Endothelial cell of umbilical vein (primary cell): ENCODE measurements at regions not wholly inside any gene's neighbourhood (a gene's known extent, or its start where the extent isn't known, plus 50 kb on each side); places are given as distances from the start of the nearest gene placed in this dataset.

Experiments
- BruUV-seq: library from RNA; stranded (reverse); fragments of 400-500 nt; replicated peaks from 2 replicates; lab custom pipeline; 2021; lab: Mats Ljungman, UMichigan
- CTCF ChIA-PET: fragments of 300-600, 350-600 bp; sonication (Branson Sonifier 250); formaldehyde crosslinking; loops from one replicate; lab custom pipeline; 2021; ENCODE audit warnings: antibody characterized with exemption, inconsistent platforms; lab: Charles Lee
- POLR2A ChIA-PET: fragments of 300-600, 350-600 bp; sonication (Branson Sonifier 250); formaldehyde crosslinking; loops from one replicate; lab custom pipeline; 2021; ENCODE audit warnings: antibody characterized with exemption, inconsistent platforms; lab: Charles Lee
- DNase-seq: peaks from one replicate; pipeline ENCODE4 v3.0.0-alpha.2; 2011; ENCODE audit warnings: low read depth, low spot score
- FAIRE-seq: peaks from 2 replicates; lab custom pipeline; 2011; peaks lifted over from hg19 to GRCh38; lab: Jason Lieb, UNC
- H2AFZ ChIP-seq: 2 replicates; pipeline ENCODE4 v1.6.0; 2012; ENCODE audit warnings: low read depth, low read length, control low read depth, inconsistent platforms
- H3K27ac ChIP-seq: 2 replicates; pipeline ENCODE4 v1.5.1; 2011; ENCODE audit warnings: low read depth, mild to moderate bottlenecking, control low read depth, low read length, moderate library complexity; ENCODE audit not compliant: insufficient read depth
- H3K27me3 ChIP-seq, 2 experiments: 2 replicates each; pipeline versions ENCODE4 v1.6.0 to v1.6.1; 2011; ENCODE audit warnings: low read length in 2 of 2, mixed read lengths in 1 of 2; ENCODE audit not compliant: control insufficient read depth in 2 of 2, insufficient read depth in 2 of 2
- H3K36me3 ChIP-seq, 2 experiments: 2 replicates in 1 of 2; 3 replicates in 1 of 2; pipeline ENCODE4 v1.5.1; 2011; ENCODE audit warnings: low read length in 2 of 2, mild to moderate bottlenecking in 1 of 2, moderate library complexity in 1 of 2; ENCODE audit not compliant: control insufficient read depth in 2 of 2, insufficient read depth in 2 of 2; ENCODE audit errors: extremely low read depth in 1 of 2
- H3K4me1 ChIP-seq: 3 replicates; pipeline ENCODE4 v1.5.1; 2011; ENCODE audit warnings: mild to moderate bottlenecking, low read length; ENCODE audit not compliant: control insufficient read depth, insufficient read depth; ENCODE audit errors: extremely low read depth
- H3K4me2 ChIP-seq: 2 replicates; pipeline ENCODE4 v1.6.1; 2011; ENCODE audit warnings: low read length, control low read depth, mixed read lengths; ENCODE audit not compliant: insufficient read depth
- H3K4me3 ChIP-seq, 3 experiments: fragments of 200-600 bp in 1 of 3; sonication (generic), shearing (Covaris generic) in 1 of 3; replicated peaks in 1 of 3; 2 replicates each; pipeline ENCODE4 v1.5.1; 2011 to 2016; ENCODE audit warnings: control low read depth in 3 of 3, low read length in 3 of 3, mild to moderate bottlenecking in 2 of 3, inconsistent platforms in 1 of 3, low read depth in 1 of 3, moderate library complexity in 1 of 3; ENCODE audit not compliant: insufficient read depth in 1 of 3
- H3K79me2 ChIP-seq: 2 replicates; pipeline ENCODE4 v1.6.0; 2012; ENCODE audit warnings: low read length, inconsistent platforms; ENCODE audit not compliant: control insufficient read depth, insufficient read depth
- H3K9ac ChIP-seq: replicated peaks from 2 replicates; pipeline ENCODE3; 2011; ENCODE audit warnings: low read length, control low read depth; ENCODE audit not compliant: insufficient read depth; ENCODE audit errors: extremely low read depth
- H3K9me1 ChIP-seq: replicated peaks from 3 replicates; pipeline ENCODE4 v1.6.0; 2011; ENCODE audit warnings: mild to moderate bottlenecking, low read length; ENCODE audit not compliant: control insufficient read depth, insufficient read depth; ENCODE audit errors: extremely low read depth
- H3K9me3 ChIP-seq: replicated peaks from 2 replicates; pipeline ENCODE4 v1.5.1; 2012; ENCODE audit warnings: low read length, inconsistent platforms; ENCODE audit not compliant: control insufficient read depth, insufficient read depth
- H4K20me1 ChIP-seq: replicated peaks from 2 replicates; pipeline ENCODE3; 2011; ENCODE audit warnings: mild to moderate bottlenecking, low read length; ENCODE audit not compliant: control insufficient read depth, insufficient read depth; ENCODE audit errors: extremely low read depth
- EZH2 ChIP-seq: IDR thresholded peaks from 2 replicates; pipeline ENCODE4 v1.6.1; 2012; ENCODE audit warnings: borderline replicate concordance, low read depth, mild to moderate bottlenecking, moderate library complexity, low read length, inconsistent platforms; ENCODE audit not compliant: severe bottlenecking
- FOS ChIP-seq: IDR thresholded peaks from 2 replicates; pipeline ENCODE4 v1.6.1; 2011; ENCODE audit warnings: mild to moderate bottlenecking, low read length, moderate library complexity, borderline replicate concordance; ENCODE audit not compliant: insufficient read depth
- GATA2 ChIP-seq: IDR thresholded peaks from 2 replicates; pipeline ENCODE4 v1.7.0; 2011; ENCODE audit warnings: low read depth, mild to moderate bottlenecking, moderate library complexity, mixed read lengths, low read length; ENCODE audit not compliant: insufficient read length, insufficient read depth
- JUN ChIP-seq: IDR thresholded peaks from 2 replicates; pipeline ENCODE4 v1.6.1; 2011; ENCODE audit warnings: borderline replicate concordance, low read depth; ENCODE audit not compliant: insufficient read length, insufficient read depth
- MYC ChIP-seq: IDR thresholded peaks from one replicate; pipeline ENCODE4 v1.6.1; 2011; ENCODE audit warnings: mild to moderate bottlenecking, low read depth, low read length
- POLR2A ChIP-seq: IDR thresholded peaks from 2 replicates; pipeline ENCODE4 v1.6.1; 2012; ENCODE audit warnings: low read depth, mild to moderate bottlenecking, control low read depth, low read length
- POLR2AphosphoS5 ChIP-seq: IDR thresholded peaks from 2 replicates; pipeline ENCODE4 v1.6.1; 2012; ENCODE audit warnings: low read depth, mild to moderate bottlenecking, control low read depth, low read length, moderate library complexity; ENCODE audit not compliant: insufficient read depth
- dilution Hi-C: fragments of 300-500 bp; cut with MboI; formaldehyde crosslinking; loops from one replicate; pipeline ENCODE4 v1.15.0; 2019; ENCODE audit warnings: low sequenced_read_pairs; ENCODE audit not compliant: extremely low pct_ligation_motif_present
- intact Hi-C: fragments of 100-400 bp; cut with micrococcal nuclease; formaldehyde crosslinking; loops from one replicate; pipeline ENCODE4 v1.10.0; 2022
- TF ChIP-seq, protein P1 (sequence below): IDR thresholded peaks from 2 replicates; pipeline ENCODE4 v1.6.1; 2011; ENCODE audit not compliant: insufficient read depth, insufficient read length
- TF ChIP-seq, protein P2 (sequence below), 2 donors: IDR thresholded peaks; 1 replicate in 1 of 2; 2 replicates in 1 of 2; pipeline ENCODE4 v1.5.1; 2011; ENCODE audit warnings: low read length in 2 of 2, mild to moderate bottlenecking in 2 of 2, moderate library complexity in 2 of 2, control low read depth in 1 of 2, inconsistent platforms in 1 of 2, low read depth in 1 of 2; ENCODE audit not compliant: insufficient read depth in 1 of 2; ENCODE audit errors: extremely low read depth in 1 of 2

DNA sequence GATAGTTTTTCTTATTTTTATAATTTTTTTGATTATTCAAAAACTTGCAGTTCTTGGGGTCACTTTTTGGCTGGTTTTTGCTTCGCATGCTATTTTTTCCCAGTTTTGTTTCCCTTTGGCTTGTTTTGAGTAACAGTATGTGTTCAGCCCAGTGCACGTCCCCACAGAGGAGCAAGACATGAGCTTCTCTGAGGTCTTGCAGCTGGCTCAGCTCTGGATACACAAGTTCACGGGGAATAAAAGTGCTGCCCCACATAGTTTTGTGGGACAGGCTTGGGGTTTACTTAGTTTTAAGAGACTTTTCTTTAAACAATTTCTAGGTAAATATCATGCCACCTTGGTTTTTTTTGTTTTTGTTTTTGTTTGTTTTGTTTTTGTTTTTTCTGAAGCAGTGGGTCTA is 297.8 kb upstream of the IRX1 start:
- H3K9me1 ChIP-seq, result no peaks in the 10 kb centered on the region
- no peak overlapping the region for H3K27ac ChIP-seq
- dilution Hi-C loops (no loop called here), intact Hi-C loops (no loop called here)
- H3K4me1 ChIP-seq, result no peaks in the 10 kb centered on the region
- POLR2A ChIA-PET, result no interaction called here
- no peaks in the 10 kb centered on the region for H3K27me3 ChIP-seq
- H4K20me1 ChIP-seq, result no peaks in the 10 kb centered on the region
- H2AFZ ChIP-seq, result no peak overlapping the region
- no TSS peak for BruUV-seq
- no peak overlapping the region for H3K4me3 ChIP-seq
- TF ChIP-seq, protein P1, sequence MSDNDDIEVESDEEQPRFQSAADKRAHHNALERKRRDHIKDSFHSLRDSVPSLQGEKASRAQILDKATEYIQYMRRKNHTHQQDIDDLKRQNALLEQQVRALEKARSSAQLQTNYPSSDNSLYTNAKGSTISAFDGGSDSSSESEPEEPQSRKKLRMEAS, result no peak
- TF ChIP-seq FOS (no peak), MYC (no peak), EZH2 (no peak), POLR2A (no peak), GATA2 (no peak), JUN (no peak), POLR2AphosphoS5 (no peak)
- TF ChIP-seq, protein P2, sequence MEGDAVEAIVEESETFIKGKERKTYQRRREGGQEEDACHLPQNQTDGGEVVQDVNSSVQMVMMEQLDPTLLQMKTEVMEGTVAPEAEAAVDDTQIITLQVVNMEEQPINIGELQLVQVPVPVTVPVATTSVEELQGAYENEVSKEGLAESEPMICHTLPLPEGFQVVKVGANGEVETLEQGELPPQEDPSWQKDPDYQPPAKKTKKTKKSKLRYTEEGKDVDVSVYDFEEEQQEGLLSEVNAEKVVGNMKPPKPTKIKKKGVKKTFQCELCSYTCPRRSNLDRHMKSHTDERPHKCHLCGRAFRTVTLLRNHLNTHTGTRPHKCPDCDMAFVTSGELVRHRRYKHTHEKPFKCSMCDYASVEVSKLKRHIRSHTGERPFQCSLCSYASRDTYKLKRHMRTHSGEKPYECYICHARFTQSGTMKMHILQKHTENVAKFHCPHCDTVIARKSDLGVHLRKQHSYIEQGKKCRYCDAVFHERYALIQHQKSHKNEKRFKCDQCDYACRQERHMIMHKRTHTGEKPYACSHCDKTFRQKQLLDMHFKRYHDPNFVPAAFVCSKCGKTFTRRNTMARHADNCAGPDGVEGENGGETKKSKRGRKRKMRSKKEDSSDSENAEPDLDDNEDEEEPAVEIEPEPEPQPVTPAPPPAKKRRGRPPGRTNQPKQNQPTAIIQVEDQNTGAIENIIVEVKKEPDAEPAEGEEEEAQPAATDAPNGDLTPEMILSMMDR (IDR thresholded peaks at IDR 0.05; ENCODE audit: extremely low read depth in 1 of 2, insufficient read depth in 1 of 2, low read depth in 1 of 2, low read length in 2 of 2), result no peak
- H3K9me3 ChIP-seq, result peaks cover 2% of the 10 kb centered on the region
- CTCF ChIA-PET, result no interaction called here
- FAIRE-seq, result no peak
- no peaks in the 10 kb centered on the region for H3K79me2 ChIP-seq
- no peak for DNase-seq
- no peaks in the 10 kb centered on the region for H3K36me3 ChIP-seq
- no peak overlapping the region for H3K9ac ChIP-seq
- H3K4me2 ChIP-seq, result no peak overlapping the region
